ENCODE measurements at regions not wholly inside any gene's neighbourhood (a gene's known extent, or its start where the extent isn't known, plus 50 kb on each side); places are given as distances from the start of the nearest gene placed in this dataset.

- TF ChIP-seq EZH2 (IDR thresholded peaks at IDR 0.05) = no peak
- TF ChIP-seq POLR2AphosphoS5 (IDR thresholded peaks at IDR 0.05; ENCODE audit: borderline replicate concordance, low read depth, low read length) = no peak
- TF ChIP-seq FOXP2 (optimal IDR thresholded peaks at IDR 0.05; ENCODE audit: control extremely low read depth, extremely low read length, insufficient read depth) = no peak
These were observed 167.7 kb upstream of the PDE10A start for GRCh38 chr6:165830761-165831160.

Measured in SK-N-MC (cell line).